ENCODE measurements at regions not wholly inside any gene's neighbourhood (a gene's known extent, or its start where the extent isn't known, plus 50 kb on each side); places are given as distances from the start of the nearest gene placed in this dataset.

DNA sequence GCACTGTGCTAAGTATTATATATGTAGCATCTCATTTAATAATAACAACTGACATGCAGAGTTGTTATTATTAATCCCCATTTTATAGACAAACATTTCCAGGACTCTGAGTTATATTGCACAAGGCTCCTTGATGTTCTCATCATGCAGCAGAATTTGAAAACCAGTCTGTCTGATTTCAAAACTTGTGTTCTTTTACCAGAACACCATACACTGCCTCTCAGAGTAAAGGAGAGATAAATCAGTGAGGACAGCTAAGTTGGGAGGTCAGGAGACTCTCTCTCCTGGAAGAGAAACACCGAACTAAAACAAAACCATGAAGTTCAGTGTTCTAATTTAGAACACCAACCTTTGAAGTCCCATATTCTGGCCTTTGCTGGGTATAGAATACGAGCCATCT lies 92.7 kb upstream of the TNC start:
- no peak for DNase-seq

DNA sequence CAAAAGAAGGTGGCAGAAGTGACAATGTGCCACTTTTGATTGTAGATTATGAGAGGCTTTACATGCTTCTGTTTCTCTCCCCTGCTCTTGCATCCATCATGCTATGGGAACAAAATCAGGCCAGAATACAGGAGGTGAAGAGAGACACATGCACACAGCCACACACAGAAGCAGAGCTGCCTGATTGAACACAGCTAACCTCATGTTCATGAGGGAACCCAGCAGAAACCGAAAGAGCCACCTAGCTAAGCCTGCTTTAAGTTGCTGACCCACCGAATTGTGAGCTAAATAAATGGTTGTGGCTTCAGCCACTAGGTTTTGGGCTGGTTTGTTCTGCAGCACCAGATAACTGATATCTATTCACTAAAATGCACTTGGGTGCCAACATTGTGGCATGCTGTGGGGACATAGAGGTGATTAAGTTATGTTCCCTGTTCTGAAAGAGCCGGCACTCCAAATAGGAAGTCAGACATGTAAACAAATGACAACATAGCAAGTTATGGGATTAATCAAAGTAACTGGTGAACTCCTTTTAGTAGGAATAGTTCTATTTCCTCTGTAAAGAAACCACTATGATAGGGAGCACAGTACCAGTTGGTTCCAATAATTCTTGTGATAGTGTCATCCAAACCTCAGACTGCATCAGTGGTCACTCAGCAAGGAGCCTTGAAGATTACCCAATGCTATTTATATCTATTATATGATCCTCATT lies 93.6 kb upstream of the TNC start:
- DNase-seq, result no peak

DNA sequence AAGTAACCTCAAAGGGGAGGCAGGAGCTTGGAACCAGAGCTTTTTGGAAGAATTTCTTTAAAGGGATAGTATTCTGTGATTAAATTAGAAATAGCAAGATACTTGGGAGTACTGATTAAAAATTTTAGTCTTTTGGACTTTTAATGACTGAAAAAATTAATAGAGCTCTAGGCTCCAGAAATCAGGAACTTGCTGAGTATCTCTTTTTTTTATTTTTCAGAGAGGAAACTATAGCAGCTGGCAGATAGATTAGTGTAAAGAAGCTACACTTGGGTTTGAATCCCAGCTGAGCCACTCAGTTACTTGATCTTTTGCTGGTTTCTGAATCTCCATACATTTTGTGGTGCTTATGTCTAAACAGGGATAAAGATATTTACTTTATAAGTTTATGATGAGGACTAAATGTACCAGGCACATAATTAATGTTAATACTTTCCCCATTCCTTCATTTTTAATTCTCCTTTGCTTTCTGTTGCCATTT lies 94.2 kb upstream of the TNC start:
- no peak for DNase-seq

DNA sequence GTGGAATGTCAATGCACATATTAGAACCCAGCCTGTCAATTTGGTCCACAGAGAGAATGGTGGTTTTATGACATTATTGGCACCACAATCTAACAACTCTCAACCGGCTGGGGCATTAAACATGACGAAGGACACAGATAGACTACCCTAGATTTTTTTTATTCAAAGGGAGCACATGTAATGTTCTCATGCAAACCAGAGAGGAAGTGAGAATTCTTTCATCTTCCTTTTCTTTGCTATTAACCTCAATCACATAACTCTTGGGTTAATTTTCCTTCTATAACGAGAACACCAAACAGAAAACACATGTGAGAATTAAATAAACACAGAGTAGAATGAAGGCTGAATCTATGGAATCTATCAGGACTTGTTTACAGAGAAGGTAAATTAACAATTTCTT lies 94.9 kb upstream of the TNC start:
- no peak for DNase-seq

DNA sequence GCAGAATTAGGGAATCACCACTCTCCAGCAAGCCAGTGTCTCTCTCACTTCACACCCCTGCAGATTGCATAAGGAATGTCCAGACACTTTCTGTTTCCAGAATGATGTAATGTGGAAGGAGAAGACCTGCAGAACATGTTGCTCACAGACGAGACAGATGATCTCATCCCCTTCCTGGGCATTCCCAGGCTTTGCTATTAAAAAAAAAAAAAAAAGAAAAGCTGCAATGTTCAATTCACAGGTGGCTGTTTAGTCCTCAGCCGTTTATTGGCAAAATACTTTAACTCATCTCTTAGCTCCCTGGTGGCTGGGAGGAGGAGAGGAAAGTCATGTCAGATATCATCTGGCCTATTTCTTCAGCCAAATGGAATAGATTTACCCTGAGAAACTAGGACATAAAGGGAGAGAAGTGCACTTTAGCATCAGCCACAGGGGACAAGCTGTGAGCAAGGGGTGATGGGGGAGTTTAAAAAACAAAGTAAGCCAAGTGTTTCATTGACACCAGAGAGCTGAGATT lies 95.9 kb upstream of the TNC start:
- DNase-seq, result no peak

DNA sequence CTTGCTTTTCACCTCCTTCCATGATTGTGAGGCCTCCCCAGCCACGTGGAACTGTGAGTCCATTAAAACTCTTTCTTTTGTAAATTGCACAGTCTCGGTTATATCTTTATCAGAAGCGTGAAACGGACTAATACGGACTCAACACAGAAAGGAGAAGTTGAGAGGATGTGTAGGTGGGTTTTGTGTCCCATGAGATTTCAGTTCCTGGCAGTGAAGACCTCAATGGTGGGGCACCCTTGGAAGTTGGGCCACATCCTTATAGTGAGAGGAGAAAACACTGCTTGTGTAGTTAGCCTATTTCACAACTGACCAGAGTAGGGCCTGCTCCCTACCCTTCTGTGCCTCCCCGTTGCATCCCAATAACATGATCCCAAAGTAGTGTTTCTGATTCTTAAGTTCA lies 98.9 kb upstream of the TNC start:
- DNase-seq, result no peak

DNA sequence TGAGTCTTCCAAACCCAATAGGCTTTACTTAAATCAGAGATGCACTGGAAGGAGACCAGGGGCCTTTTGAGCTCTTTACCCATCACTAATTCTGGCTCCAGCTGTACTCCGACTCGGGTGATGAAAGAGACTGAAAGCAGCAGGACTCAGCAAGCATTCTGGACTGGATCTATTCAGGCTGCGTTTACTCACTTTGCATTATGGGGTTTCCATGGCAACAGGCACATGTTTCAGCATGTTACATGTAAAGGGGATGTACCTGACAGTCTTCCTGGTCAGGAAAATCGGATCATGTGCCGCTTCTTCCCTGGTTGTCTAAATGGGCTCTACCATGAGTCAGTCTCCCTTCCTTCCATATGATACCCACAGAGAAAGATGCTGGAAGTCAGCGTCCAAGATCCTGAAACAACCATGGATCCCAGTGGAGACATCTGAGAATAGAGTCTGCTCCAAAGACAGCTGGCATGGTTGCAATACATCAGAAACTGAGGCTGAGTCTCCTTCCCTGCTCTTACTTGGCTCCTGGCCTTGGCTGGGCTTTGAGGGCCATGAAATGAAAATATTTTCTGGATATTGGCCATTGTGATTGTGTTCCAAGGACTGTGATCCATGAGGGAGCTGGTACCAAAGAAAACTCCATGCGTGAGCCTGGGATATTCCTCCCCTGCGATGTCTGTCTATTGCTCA lies 102.5 kb upstream of the TNC start:
- no peak for DNase-seq

DNA sequence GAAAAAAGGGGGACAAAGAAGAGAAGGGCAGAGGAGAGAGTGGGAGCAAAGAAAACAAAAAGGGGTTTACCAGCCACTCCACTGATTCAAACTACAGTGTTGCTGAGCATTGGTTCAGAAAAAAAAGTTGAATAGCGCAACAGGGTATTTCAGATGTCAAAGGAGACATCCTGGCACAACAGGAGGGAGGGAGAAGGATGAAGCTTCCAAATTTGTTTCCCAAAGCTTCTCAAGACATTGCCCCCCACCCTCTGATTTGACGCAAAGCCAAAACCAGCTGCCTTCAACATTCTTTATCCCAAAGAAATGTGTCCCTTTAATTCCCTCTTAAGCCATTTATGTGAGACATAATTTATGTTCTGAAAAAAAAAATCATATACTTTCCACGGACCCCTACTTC lies 105.5 kb upstream of the TNC start:
- no peak for DNase-seq

DNA sequence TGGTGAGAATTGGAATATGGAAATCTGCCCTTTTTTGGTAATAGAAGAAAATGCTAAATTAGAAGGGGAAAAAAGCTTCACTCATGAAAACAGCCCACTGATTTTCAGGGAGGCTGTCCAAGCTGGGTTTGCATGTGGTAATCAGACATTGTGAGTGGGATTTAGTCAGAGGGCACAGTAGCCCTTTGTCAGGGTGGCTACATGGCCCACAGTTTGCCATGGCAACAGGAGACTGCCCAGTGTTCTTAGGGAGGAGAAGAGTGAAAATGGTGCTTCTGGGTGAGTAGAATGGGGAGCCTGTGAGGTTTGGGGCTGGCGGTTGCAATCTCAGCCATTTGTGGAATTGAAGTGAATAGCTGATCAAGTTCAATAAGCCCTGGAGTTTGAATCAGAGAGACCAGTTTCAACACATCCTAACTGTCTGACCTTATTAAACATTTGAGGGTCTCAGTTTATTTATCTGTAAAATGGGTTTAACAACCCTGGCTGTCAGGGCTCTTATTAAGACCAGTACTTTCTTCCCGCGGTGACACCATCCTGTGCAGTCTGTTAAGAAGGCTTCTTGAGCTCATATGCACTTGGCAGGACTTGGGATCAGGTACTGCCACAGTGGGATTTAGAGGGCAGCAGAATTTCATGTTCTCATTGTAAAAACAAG lies 107.6 kb upstream of the TNC start:
- no peak for DNase-seq

DNA sequence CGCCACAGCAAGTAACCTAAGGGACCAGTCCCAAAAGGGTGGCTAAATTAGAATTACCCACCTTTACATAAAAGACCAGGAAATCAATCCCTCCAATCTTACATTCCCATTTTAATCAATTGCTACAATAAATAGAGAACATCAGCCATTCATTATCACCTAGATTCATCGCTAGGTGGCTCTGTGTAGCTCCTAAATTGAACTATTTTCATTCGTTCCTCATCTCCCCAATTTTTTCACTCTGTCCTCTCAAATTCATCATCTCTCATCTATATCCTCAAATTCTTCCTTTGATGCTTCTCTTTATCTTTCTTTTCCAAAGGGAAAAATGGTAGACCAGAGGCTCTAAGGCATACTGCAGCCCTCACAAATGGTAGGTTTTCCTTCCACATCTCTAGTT lies 108.2 kb upstream of the TNC start:
- DNase-seq, result no peak

DNA sequence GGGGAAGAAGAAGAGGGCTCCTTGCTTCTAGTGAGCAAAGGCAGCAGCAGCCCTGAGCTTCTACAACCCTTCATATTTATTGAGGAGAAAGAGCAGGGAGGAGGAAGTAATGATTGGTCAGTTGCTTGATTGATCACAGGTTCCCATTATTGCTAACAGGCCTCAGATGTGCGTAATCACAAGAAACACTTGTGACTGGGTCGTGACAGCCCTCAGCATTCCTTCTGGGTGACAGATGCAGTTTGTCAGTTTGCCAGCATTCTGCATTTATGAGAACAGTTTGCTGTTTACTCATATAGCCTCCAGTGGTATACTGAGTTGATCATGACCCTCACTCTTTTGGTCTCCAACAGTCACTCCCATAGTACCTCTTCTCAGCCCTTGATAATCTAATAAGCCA lies 111.5 kb upstream of the TNC start:
- no peak for DNase-seq

DNA sequence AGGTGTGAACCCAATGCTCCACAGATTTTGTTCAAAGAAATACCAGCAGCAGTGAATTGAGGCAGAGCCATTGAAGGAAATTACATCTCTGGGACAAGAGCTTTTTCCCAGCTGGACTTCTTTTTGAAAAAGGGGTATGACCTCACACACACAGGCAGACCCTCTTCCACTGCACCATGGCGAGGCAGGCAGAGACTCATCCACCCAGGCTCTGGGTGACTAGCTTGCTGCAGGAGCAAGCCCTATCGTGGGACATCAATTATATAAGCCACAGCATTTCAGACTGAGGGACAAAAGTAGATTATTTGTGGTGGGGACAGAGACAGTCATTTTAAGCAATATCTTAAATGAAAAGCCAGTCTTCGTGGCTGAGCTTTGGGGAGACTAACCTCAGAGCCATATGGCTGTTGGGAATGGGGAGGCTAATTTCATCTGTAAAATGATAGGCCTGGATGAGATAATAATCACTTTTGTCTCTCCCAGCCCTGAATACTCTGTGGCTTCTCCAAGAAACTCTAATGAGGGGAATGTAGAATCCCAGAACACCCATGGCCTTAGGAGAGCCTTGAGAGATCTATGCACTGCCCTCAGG lies 113.1 kb upstream of the TNC start:
- DNase-seq, result no peak

DNA sequence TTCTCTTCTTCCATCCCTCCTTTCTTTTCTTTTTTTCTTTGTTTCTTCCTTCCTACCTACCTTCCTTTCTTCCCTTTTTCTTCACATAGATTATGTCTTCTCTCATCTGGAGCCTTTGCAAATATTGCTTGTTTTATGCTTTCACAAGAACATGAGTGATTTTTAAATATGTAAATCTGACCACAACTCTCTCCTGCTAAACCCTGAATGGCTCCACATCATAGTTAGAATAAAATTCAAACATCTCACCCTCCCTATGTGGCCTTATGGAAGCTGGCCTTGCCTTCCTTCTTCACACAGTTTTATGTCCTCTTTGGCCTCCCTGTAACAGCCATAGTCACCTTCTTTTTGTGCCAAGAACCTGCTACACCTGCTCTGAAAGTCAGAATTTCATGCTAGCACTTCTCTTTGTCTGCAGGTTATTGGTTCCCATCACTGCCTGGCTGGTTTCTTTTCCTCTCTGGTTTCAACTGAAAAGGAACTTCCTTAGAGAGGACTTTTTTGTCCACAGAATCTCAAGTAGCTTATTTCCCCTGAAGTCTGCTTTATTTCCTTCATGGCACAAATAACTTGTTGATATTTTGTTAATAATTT lies 114.3 kb upstream of the TNC start:
- no peak for DNase-seq

DNA sequence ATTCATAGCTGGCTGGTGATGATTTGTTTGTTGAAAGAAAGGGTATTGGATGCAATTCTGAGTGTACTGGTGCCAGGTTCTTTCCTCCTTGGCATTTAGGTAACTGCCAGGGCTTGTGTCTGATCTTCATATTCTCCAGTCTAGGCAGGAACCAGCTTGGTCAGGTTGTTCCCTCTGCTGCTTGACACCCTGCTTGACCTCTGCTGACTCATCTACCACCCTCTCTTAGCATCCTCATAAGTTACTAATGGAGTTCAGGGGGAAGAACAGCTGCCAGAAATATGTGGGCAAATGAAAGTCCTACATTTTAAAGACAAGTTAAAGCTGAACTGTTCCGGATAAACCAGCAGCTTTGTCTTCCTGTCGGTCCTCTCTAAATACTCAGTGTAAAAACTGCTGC lies 116.1 kb upstream of the TNC start:
- no peak for DNase-seq

DNA sequence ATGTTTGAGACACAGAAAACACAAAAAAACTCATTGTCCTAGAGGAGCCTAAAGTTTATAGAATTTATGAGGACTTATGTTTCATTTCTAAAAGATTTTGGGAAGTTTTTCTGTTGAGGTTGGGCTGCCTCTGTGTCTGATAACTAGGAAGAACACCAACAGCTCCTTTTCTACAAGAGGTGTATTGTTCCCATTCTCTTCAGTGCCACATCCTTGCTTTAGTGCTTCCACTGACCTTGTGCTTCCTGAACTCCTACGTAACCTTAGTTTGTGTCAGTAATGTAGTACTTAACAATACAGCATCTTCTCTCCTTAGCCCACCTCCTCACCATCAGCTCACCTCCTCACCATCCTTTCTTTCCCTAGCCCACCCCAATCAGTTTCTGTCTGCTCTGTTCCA lies 117.3 kb upstream of the TNC start:
- DNase-seq, result no peak

DNA sequence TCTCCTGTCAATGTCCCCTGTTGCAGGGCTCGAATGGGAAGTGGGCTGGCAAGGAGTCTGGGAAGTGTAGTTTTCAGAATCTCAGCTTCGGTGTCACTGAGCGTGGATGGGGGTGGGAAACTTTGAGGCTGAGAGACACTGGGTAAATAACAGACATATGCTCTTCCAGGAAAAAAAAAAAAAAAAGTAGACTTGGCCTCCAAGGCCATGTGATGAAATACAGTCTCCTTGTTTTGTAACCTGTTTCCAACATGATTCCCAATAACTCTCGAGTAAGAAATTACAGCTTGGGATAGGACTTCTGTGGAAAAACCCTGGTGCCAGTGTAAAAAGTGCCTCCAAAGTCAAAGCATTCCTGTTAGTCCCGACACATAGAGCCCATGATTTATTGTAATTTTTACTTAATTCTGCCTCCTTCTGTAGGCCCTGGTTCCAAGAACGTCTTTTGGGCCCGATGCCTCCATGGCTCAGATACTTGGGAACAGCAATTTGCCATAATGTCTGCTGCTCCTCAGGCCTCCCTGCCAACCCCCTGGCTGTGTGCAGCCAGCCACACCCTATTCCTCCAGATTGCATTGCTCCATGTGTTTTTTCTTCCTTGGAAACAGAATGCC lies 119.5 kb upstream of the TNC start:
- DNase-seq, result no peak

DNA sequence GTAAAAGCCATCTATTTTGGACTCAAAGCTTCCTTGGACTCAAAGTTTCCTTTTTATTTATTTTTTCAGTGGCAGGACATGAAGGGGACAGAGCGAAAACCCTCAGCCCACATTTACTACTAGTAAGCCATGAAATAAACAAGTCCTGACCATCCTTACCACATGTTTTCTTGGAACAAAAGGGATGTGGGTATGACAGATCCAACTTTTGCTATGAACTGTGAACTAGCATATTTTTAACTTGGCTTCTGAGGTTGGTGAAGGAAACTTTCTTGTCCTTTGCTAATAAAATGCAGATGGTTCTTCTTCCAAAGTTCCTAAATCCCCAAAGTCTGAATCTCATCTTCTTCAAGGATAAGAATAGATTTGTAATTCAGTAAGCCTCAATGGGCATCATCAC lies 122.7 kb upstream of the TNC start:
- DNase-seq, result no peak

DNA sequence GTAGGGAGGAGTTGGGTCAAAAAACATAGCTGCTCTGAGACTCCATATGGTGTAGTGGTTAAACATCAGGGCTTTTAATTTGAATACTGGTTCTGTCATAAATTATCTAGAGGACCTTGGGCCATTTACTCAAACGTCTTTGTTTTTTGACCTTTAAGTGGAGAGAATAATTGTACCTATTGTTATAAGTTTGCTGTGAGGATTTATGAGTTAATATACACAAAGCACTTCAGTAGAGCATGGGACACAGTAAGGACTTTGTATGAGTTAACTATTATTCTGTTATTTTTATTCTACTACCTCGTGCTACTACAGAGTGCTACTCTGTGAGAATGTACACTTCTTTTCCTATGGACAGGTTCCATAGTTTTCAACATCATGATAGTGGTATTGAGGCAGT lies 123.7 kb upstream of the TNC start:
- DNase-seq, result no peak

DNA sequence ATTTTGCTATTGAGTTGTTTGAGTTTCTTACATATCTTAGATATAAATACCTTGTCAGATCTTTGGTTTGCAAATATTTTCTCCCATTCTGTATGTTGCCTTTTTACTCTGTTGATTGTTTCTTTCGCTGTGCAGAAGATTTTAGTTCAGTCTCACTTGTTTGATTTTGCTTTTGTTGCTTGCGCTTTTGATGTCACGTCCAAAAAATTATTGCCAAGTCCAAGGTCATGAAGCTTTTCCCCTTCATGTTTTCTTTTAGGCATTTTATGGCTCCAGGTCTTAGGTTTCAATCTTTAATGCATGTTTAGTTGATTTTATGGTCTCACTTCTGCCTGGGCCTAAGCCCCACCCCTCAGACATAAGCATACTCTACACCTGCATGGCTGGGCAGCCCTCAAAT lies 131.5 kb upstream of the TNC start:
- DNase-seq, result no peak

DNA sequence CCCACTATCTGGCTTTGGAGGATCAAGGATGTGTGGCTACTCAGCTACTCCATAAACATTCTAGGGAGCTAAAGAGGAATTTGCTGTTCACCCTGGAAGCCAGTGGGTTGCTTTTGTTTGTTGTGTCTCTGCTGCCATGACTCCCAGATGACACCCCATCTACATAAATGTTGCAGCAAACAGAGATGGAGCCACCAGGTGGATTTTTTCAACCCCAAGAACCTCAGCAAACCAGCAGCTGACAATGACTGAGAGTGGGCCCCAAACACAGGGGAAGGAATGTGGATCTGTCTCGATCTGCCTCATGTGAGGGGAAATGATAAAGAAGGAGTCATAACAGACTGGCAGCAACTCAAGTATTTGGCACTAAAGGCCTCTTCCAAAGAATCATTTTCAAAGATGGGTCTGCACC lies 132.7 kb upstream of the TNC start:
- no peak for DNase-seq

DNA sequence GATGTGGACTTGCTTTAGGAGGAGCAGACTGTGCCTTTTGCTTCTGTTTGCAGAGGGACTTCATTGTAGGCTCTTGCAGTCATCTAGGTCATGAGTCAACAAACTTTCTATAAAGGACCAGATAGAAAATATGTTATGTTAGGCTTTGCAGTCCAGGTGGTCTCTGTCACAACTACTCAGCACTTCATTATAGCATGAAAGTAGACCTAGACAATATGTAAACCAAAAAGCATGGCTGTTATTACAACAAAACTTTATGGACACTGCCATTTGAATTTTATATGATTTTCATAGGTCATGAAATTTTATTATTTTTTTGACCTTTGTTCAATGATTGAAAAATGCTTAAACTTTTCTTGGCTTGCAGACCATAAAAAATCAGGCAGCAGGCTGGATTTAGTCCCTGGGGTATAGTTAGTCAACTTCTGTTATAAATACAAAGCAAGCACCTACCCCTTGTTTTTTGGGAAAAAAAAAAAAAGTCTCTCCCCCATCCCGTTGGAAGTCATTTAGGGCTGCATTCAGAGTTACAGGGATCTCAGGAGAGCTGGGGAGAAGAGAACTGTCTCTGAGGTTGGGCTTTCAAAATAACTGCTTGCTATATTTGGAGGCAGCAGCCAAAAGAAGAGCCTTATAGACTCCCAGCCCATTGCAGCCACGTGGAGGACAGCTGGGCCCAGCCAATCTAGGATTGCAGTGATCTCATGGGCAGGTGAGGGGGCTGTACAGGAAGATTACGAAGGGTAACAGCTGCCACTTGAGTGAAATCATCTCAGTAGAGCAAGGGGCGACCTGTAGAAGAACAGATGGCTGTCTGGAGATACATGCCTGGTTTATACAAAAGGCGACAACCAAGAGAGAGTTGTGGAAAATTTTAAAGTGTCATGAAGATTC lies 136.6 kb upstream of the TNC start:
- no peak for DNase-seq

DNA sequence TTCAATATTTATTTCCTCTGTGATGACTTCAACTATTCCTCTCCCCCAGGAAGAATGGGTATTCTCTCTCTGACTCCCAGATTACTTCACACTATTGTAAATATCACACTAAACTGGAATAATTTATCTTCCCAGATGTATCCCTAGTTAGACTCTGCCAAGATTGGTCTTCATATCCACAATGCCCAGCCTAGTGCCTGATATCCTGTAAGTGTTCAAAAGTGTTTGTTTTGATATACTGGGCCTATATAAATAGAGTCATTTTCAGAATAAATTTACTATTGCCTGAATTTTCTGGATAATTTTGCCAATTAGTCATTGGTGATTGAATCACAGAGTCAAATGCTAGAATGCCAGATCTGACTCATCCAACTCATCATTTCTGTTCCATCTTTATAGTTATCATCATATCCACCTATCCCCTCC lies 143.7 kb upstream of the TNC start:
- no peak for DNase-seq
